ENCODE measurements at regions not wholly inside any gene's neighbourhood (a gene's known extent, or its start where the extent isn't known, plus 50 kb on each side); places are given as distances from the start of the nearest gene placed in this dataset.

DNA sequence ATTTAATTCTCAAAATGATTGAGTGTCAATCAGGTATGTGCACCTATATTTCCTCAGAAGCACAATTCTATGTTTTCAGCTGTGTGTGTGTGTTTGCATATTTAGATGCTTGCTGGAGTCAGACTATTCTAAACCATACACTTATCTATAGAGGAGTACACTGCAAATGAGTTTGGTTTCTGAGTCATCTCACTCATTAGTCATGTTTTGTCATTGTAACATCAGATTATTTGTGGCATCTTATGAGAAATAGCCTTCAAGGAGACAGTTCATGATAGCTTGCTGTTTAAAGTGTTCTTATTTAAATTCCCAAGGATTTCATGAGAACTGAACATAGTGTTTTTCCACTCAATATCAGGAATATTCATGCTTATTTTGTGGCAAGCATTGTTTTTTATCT lies 535.1 kb downstream of the NLGN4Y start:
- no peaks in the 10 kb centered on the region for H3K27me3 ChIP-seq (ENCODE audit: control insufficient read depth in 1 of 2, insufficient read depth in 2 of 2, low read length in 2 of 2)
- in situ Hi-C loops (cut with HindIII; ENCODE audit: extremely low pct_ligation_motif_present, low pct_unique_long_range_greater_than_20kb) = no loop called here
- POLR2A ChIA-PET = no interaction called here
- CTCF ChIA-PET (ENCODE audit: low intra/inter-chr PET ratio, low total read pairs) = no interaction called here
- H3K27ac ChIP-seq (ENCODE audit: extremely low read length, insufficient read depth, low read length) = no peak overlapping the region
- no peaks in the 10 kb centered on the region for H3K4me1 ChIP-seq (ENCODE audit: insufficient read depth, low read length)
- no peaks in the 10 kb centered on the region for H3K9me3 ChIP-seq (ENCODE audit: low read length)
- H2AFZ ChIP-seq (ENCODE audit: low read length) = no peak overlapping the region
- no peak overlapping the region for H3K9ac ChIP-seq (ENCODE audit: insufficient read depth, low read depth, low read length)
- no peaks in the 10 kb centered on the region for H3K36me3 ChIP-seq (replicated peaks in 1 of 2; ENCODE audit: control insufficient read depth in 1 of 2, insufficient read depth in 2 of 2, low read length in 2 of 2)
- FAIRE-seq (no peak), ATAC-seq (no peak), DNase-seq (ENCODE audit: low spot score) (no peak)
- intact Hi-C loops (cut with micrococcal nuclease; ENCODE audit: unreplicated experiment) = no loop called here
- no peaks in the 10 kb centered on the region for H3K79me2 ChIP-seq (ENCODE audit: insufficient read depth, low read length)
- no peaks in the 10 kb centered on the region for H4K20me1 ChIP-seq (ENCODE audit: insufficient read depth, low read length)
- no TSS peak for BruUV-seq (replicated peaks)
- no peak overlapping the region for H3K4me2 ChIP-seq (ENCODE audit: low read depth, low read length)
- H3K4me3 ChIP-seq (replicated peaks in 1 of 3; ENCODE audit: insufficient read depth in 1 of 3, low read depth in 2 of 3, low read length in 3 of 3) = no peak overlapping the region
- TF ChIP-seq NR3C1 (CRISPR knock-in tag; IDR thresholded peaks at IDR 0.05) = no peak
- TF ChIP-seq, protein P1, sequence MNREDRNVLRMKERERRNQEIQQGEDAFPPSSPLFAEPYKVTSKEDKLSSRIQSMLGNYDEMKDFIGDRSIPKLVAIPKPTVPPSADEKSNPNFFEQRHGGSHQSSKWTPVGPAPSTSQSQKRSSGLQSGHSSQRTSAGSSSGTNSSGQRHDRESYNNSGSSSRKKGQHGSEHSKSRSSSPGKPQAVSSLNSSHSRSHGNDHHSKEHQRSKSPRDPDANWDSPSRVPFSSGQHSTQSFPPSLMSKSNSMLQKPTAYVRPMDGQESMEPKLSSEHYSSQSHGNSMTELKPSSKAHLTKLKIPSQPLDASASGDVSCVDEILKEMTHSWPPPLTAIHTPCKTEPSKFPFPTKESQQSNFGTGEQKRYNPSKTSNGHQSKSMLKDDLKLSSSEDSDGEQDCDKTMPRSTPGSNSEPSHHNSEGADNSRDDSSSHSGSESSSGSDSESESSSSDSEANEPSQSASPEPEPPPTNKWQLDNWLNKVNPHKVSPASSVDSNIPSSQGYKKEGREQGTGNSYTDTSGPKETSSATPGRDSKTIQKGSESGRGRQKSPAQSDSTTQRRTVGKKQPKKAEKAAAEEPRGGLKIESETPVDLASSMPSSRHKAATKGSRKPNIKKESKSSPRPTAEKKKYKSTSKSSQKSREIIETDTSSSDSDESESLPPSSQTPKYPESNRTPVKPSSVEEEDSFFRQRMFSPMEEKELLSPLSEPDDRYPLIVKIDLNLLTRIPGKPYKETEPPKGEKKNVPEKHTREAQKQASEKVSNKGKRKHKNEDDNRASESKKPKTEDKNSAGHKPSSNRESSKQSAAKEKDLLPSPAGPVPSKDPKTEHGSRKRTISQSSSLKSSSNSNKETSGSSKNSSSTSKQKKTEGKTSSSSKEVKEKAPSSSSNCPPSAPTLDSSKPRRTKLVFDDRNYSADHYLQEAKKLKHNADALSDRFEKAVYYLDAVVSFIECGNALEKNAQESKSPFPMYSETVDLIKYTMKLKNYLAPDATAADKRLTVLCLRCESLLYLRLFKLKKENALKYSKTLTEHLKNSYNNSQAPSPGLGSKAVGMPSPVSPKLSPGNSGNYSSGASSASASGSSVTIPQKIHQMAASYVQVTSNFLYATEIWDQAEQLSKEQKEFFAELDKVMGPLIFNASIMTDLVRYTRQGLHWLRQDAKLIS (CRISPR knock-in tag; IDR thresholded peaks at IDR 0.05) = no peak
- TF ChIP-seq, protein P2, sequence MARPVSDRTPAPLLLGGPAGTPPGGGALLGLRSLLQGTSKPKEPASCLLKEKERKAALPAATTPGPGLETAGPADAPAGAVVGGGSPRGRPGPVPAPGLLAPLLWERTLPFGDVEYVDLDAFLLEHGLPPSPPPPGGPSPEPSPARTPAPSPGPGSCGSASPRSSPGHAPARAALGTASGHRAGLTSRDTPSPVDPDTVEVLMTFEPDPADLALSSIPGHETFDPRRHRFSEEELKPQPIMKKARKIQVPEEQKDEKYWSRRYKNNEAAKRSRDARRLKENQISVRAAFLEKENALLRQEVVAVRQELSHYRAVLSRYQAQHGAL (CRISPR knock-in tag; IDR thresholded peaks at IDR 0.05; ENCODE audit: not compliant biosample characterization) = no peak
- TF ChIP-seq FOXK2 (IDR thresholded peaks at IDR 0.05) = no peak
- TF ChIP-seq ZSCAN25 (CRISPR knock-in tag; IDR thresholded peaks at IDR 0.05) = no peak
- no peak for TF ChIP-seq ZNF75D (CRISPR knock-in tag; IDR thresholded peaks at IDR 0.05; ENCODE audit: borderline replicate concordance)
- TF ChIP-seq EED (CRISPR knock-in tag; IDR thresholded peaks at IDR 0.05) = no peak
- TF ChIP-seq ZNF124 (CRISPR knock-in tag; IDR thresholded peaks at IDR 0.05) = no peak
- TF ChIP-seq ZNF878 (CRISPR knock-in tag; IDR thresholded peaks at IDR 0.05) = no peak
- TF ChIP-seq CC2D1A (CRISPR knock-in tag; IDR thresholded peaks at IDR 0.05) = no peak
- TF ChIP-seq, protein P3, sequence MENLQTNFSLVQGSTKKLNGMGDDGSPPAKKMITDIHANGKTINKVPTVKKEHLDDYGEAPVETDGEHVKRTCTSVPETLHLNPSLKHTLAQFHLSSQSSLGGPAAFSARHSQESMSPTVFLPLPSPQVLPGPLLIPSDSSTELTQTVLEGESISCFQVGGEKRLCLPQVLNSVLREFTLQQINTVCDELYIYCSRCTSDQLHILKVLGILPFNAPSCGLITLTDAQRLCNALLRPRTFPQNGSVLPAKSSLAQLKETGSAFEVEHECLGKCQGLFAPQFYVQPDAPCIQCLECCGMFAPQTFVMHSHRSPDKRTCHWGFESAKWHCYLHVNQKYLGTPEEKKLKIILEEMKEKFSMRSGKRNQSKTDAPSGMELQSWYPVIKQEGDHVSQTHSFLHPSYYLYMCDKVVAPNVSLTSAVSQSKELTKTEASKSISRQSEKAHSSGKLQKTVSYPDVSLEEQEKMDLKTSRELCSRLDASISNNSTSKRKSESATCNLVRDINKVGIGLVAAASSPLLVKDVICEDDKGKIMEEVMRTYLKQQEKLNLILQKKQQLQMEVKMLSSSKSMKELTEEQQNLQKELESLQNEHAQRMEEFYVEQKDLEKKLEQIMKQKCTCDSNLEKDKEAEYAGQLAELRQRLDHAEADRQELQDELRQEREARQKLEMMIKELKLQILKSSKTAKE (CRISPR knock-in tag; IDR thresholded peaks at IDR 0.05; ENCODE audit: borderline replicate concordance) = no peak
- TF ChIP-seq ZNF782 (CRISPR knock-in tag; IDR thresholded peaks at IDR 0.05; ENCODE audit: borderline replicate concordance) = no peak

All from HepG2 (cell line).